Ascending aorta (tissue), 2 donors: ENCODE measurements at regions not wholly inside any gene's neighbourhood (a gene's known extent, or its start where the extent isn't known, plus 50 kb on each side); places are given as distances from the start of the nearest gene placed in this dataset.
"Not testable (repeated sequence)": the region's sequence is repeated elsewhere in the genome, so short reads cannot be mapped to it uniquely, and the experiment has no call there.

Experiments used
- DNase-seq, 2 donors: peaks; one replicate each; pipeline ENCODE4 v3.0.0-alpha.2; 2019; ENCODE audit warnings: low spot score in 2 of 2
- H3K27ac ChIP-seq, 2 donors: fragments of 200-600 bp; sonication (generic); one replicate each; pipeline ENCODE4 v1.5.1; 2016 to 2017; ENCODE audit warnings: mild to moderate bottlenecking in 1 of 2
- H3K27me3 ChIP-seq: fragments of 200-600 bp; sonication (generic); one replicate; pipeline ENCODE4 v1.5.1; 2017
- H3K36me3 ChIP-seq, 2 donors: fragments of 200-600 bp; sonication (generic); one replicate each; pipeline ENCODE4 v1.5.1; 2016
- H3K4me1 ChIP-seq, 2 donors: fragments of 200-600 bp; sonication (generic); one replicate each; pipeline ENCODE4 v1.5.1; 2016 to 2017; ENCODE audit warnings: mild to moderate bottlenecking in 1 of 2
- H3K4me3 ChIP-seq, 2 donors: fragments of 200-600 bp; sonication (generic); one replicate each; pipeline ENCODE4 v1.5.1; 2016 to 2017; ENCODE audit warnings: mild to moderate bottlenecking in 1 of 2
- H3K9me3 ChIP-seq, 2 donors: fragments of 200-600 bp; sonication (generic); one replicate each; pipeline ENCODE4 v1.5.1; 2016
- intact Hi-C: fragments of 100-400 bp; cut with DNase I; formaldehyde crosslinking; loops from one replicate; pipeline ENCODE4 v1.15.1; 2023
- TF ChIP-seq, protein P1 (sequence below), 3 experiments: fragments of 200-600 bp in 2 of 3; fragments of 450-650 bp in 1 of 3; sonication (generic) in 2 of 3; IDR thresholded peaks; one replicate each; pipeline ENCODE4 v1.5.1; 2016 to 2019; ENCODE audit warnings: antibody characterized with exemption in 3 of 3, mild to moderate bottlenecking in 1 of 3, moderate library complexity in 1 of 3

- intact Hi-C loops: no loop called here
- Histone ChIP-seq H3K9me3 (no peaks in the 10 kb centered on the region), H3K4me1 (no peaks in the 10 kb centered on the region), H3K4me3 (no peak overlapping the region), H3K27ac (peak overlapping the region in 1 of 2 donors; percentile 12), H3K27me3 (no peaks in the 10 kb centered on the region), H3K36me3 (no peaks in the 10 kb centered on the region)
- DNase-seq: no peak
- TF ChIP-seq, protein P1, sequence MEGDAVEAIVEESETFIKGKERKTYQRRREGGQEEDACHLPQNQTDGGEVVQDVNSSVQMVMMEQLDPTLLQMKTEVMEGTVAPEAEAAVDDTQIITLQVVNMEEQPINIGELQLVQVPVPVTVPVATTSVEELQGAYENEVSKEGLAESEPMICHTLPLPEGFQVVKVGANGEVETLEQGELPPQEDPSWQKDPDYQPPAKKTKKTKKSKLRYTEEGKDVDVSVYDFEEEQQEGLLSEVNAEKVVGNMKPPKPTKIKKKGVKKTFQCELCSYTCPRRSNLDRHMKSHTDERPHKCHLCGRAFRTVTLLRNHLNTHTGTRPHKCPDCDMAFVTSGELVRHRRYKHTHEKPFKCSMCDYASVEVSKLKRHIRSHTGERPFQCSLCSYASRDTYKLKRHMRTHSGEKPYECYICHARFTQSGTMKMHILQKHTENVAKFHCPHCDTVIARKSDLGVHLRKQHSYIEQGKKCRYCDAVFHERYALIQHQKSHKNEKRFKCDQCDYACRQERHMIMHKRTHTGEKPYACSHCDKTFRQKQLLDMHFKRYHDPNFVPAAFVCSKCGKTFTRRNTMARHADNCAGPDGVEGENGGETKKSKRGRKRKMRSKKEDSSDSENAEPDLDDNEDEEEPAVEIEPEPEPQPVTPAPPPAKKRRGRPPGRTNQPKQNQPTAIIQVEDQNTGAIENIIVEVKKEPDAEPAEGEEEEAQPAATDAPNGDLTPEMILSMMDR (IDR thresholded peaks at IDR 0.05): no peak
Observed at GRCh38 chr15:95192923-95193322, 961.6 kb downstream of the MCTP2 start.

DNA sequence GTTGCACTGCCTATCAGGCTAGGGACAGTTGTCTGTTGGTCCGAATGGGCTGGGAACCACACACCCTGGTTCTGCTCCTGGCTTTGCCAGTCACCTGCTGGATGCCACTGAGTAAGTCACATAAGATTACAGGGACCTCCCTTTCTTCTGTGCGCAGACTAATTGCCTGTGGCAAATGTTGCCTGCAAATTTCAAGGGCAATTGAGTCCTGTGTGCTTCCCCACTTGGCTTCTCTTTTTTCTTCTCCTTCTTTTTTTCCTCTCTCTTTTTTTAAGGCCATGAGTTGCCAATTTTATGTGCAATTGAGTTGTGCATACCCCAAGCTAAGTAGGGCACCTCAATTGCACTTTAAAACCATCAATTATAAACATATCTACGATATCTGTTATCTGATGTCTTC lies 963.4 kb downstream of the MCTP2 start:
- intact Hi-C loops: no loop called here
- DNase-seq: no peak
- no peak overlapping the region for H3K4me3 ChIP-seq
- H3K27me3 ChIP-seq: no peaks in the 10 kb centered on the region
- TF ChIP-seq, protein P1 (IDR thresholded peaks at IDR 0.05): no peak
- H3K36me3 ChIP-seq: no peaks in the 10 kb centered on the region
- H3K27ac ChIP-seq: no peak overlapping the region
- H3K9me3 ChIP-seq: no peaks in the 10 kb centered on the region
- no peaks in the 10 kb centered on the region for H3K4me1 ChIP-seq

DNA sequence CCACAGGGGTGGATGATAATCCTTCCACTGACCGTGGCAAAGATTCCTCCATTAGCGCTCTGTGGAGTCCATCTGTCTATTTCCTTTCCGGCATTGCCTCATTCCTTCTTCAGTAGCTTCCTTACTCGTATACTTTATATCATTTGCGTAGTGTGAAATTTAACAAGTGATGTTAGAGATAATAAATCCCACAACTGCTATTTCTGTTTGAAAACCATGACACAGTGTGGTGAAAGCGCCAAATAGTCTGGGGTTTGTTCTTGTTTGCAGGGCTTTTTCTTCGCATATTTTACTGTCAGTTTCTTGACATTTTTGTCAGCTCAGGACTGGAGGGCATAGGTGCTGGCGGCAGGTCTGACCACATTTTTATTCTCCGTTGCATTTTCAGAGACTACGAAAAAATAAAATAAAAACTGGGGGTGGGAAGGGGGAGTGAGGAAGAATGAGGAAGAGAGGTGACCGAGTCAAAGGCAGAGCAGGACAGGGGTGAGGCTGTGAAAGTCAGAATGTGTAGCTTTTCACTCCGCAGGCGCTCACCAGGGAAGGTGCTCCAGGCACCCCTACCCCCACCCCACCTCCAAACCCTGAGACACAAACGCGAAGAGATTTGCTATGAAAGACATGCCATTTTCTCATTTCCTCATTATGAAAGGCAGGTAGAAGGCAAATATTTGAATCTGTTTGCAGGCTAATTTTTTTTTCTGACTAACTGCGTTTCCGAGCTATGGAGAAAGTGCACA lies 965.0 kb downstream of the MCTP2 start:
- no peaks in the 10 kb centered on the region for H3K27me3 ChIP-seq
- no peaks in the 10 kb centered on the region for H3K9me3 ChIP-seq
- TF ChIP-seq, protein P1 (IDR thresholded peaks at IDR 0.05): no peak
- no peak overlapping the region for H3K27ac ChIP-seq
- H3K4me1 ChIP-seq: no peaks in the 10 kb centered on the region
- DNase-seq: no peak
- H3K4me3 ChIP-seq: peak overlapping the region; percentile 30 to 57
- intact Hi-C loops: no loop called here
- no peaks in the 10 kb centered on the region for H3K36me3 ChIP-seq

- no peak for DNase-seq
- Histone ChIP-seq H3K4me1 (no peaks in the 10 kb centered on the region), H3K27me3 (no peaks in the 10 kb centered on the region), H3K9me3 (peaks cover 0 to 6% of the 10 kb centered on the region in 2 donors), H3K4me3 (no peak overlapping the region), H3K27ac (no peak overlapping the region), H3K36me3 (no peaks in the 10 kb centered on the region)
- intact Hi-C loops: no loop called here
- TF ChIP-seq, protein P1 (IDR thresholded peaks at IDR 0.05): no peak
Observed at GRCh38 chr15:95202569-95203349, 971.4 kb downstream of the MCTP2 start.

DNA sequence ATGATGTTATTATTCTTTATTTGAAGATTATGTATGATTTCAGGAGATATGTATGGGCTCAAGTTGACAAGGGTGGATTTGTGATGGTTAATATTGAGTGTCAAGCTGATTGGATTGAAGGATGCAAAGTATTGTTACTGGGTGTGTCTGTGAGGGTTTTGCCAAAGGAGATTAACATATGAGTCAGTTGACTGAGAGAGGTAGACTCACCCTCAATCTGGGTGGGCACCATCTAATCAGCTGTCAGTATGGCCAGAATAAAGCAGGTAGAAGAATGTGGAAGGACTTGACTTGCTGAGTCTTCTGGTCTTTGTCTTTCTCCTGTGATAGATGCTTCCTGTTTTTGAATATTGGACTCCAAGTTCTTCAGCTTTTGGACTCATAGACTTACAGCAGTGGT lies 973.7 kb downstream of the MCTP2 start:
- Histone ChIP-seq H3K27ac (no peak overlapping the region), H3K36me3 (no peaks in the 10 kb centered on the region), H3K9me3 (peaks cover 0 to 6% of the 10 kb centered on the region in 2 donors), H3K27me3 (no peaks in the 10 kb centered on the region), H3K4me3 (no peak overlapping the region), H3K4me1 (no peaks in the 10 kb centered on the region)
- TF ChIP-seq, protein P1 (IDR thresholded peaks at IDR 0.05): no peak
- no peak for DNase-seq
- intact Hi-C loops: no loop called here

- intact Hi-C loops, H3K4me3 ChIP-seq, DNase-seq: not testable (repeated sequence)
Observed at GRCh38 chr15:95205830-95206229, 974.5 kb downstream of the MCTP2 start.

More at GRCh38 chr15:95205830-95206229, 974.5 kb downstream of the MCTP2 start:
- not testable (repeated sequence) for H3K27ac ChIP-seq, H3K4me1 ChIP-seq, H3K36me3 ChIP-seq, H3K9me3 ChIP-seq, H3K27me3 ChIP-seq
